Stomach (tissue), 4 donors: ENCODE measurements at regions not wholly inside any gene's neighbourhood (a gene's known extent, or its start where the extent isn't known, plus 50 kb on each side); places are given as distances from the start of the nearest gene placed in this dataset.

Experiments
- POLR2A ChIP-seq, 4 donors: fragments of 450-650 bp; IDR thresholded peaks; one replicate each; pipeline ENCODE4 v1.6.1; 2016; ENCODE audit warnings: antibody characterized with exemption in 4 of 4, control low read depth in 2 of 4, mild to moderate bottlenecking in 1 of 4, moderate library complexity in 1 of 4
- TF ChIP-seq, protein P1 (sequence below), 7 experiments: fragments of 450-650 bp in 4 of 7; fragments of 200-600 bp in 3 of 7; sonication (generic) in 3 of 7; IDR thresholded peaks; one replicate each; pipeline ENCODE4 v1.5.1; 2016 to 2019; ENCODE audit warnings: antibody characterized with exemption in 7 of 7, control low read depth in 2 of 7, mild to moderate bottlenecking in 1 of 7

DNA sequence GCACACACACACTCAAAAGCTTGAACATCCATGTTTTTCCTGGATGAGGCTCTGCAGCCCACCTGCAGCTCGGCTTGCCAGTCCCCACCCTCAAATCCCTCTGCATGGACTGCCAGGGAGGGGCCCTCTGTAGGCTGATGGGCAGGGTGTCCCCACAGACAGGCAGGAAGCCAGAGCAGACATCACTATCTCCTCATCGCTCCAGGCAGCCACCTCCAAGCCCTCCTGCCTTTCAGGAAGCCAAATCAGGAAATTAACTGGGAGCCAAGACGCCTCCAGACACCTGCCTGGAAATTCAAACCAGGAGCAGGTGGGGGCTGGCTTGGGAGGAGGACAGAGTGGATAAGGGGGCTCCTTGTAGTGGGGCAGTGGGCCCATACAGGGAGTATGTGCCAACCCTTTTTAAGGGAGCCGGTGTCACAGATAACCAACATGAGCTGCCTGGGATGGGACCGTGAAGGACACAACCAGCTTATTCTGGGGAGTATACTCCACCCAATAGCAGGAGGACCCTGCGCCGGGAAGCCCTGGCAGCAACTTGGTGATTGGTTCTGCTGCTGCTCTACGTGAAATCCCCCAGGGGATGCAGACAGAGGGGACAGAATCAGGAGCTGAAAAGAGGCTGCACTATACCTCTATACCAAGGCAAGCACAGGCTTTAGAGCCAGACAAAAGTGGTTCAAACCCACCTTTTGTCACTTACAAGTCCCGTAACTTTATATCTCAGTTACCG, 139.1 kb downstream of the CCT6B start:
- TF ChIP-seq, protein P1, sequence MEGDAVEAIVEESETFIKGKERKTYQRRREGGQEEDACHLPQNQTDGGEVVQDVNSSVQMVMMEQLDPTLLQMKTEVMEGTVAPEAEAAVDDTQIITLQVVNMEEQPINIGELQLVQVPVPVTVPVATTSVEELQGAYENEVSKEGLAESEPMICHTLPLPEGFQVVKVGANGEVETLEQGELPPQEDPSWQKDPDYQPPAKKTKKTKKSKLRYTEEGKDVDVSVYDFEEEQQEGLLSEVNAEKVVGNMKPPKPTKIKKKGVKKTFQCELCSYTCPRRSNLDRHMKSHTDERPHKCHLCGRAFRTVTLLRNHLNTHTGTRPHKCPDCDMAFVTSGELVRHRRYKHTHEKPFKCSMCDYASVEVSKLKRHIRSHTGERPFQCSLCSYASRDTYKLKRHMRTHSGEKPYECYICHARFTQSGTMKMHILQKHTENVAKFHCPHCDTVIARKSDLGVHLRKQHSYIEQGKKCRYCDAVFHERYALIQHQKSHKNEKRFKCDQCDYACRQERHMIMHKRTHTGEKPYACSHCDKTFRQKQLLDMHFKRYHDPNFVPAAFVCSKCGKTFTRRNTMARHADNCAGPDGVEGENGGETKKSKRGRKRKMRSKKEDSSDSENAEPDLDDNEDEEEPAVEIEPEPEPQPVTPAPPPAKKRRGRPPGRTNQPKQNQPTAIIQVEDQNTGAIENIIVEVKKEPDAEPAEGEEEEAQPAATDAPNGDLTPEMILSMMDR (IDR thresholded peaks at IDR 0.05): no peak
- TF ChIP-seq POLR2A (IDR thresholded peaks at IDR 0.05): no peak
